NCI-H1105 treated with DMSO at 0.1 percent for 48 hours (cell line): ENCODE measurements at regions not wholly inside any gene's neighbourhood (a gene's known extent, or its start where the extent isn't known, plus 50 kb on each side); places are given as distances from the start of the nearest gene placed in this dataset.

Experiments
- DNase-seq: peaks from one replicate; lab custom pipeline; 2025; lab: John Stamatoyannopoulos, UW

DNA sequence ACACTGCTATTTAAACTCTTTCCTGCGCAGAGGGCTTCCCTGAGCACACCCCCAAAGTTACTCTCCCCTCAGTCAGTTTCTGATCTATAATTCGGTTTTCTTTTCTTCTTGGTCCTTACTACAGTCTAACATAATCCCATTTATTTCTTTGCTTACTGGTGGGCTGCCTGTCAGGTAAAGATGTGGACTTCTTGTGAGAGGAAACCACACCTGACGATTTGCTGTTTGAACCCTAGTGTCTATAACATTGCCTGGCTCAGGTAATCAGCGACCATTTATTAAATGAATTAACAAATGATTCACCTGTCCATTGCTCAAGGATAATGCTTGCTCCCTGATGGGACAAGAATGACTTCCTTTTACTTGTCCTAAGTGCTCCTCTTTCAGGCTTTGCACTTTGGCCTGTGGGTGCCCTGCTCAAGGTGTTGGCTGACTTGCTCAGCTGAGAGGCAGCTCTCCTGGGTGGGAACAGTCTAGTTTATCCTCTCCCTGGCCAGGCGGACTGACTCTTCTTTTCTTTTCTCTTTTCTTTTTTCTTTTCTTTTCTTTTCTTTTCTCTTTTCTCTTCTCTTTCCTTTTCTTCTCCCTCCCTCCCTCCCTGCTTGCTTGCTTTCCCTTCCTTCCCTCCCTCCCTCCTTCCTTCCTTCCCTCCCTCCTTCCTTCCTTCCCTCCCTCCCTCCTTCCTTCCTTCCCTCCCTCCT is 233.1 kb downstream of the BCAS1 start:
- no peak for DNase-seq

DNA sequence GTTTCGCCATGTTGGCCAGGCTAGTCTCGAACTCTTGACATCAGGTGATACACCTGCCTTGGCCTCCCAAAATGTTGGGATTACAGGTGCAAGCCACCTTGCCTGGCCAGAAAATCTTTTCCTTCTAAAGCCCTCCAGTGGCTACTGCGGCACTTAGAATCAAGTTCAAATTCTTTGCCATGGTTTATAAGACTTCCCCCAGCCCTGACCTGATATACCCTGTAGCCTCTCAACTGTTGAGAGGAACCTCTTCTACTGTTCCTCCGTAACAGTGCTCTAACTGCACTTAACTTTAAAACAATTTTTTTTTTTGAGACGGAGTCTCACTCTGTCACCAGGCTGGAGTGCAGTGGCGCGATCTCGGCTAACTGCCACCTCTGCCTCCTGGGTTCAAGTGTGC is 235.6 kb downstream of the BCAS1 start:
- no peak for DNase-seq

DNA sequence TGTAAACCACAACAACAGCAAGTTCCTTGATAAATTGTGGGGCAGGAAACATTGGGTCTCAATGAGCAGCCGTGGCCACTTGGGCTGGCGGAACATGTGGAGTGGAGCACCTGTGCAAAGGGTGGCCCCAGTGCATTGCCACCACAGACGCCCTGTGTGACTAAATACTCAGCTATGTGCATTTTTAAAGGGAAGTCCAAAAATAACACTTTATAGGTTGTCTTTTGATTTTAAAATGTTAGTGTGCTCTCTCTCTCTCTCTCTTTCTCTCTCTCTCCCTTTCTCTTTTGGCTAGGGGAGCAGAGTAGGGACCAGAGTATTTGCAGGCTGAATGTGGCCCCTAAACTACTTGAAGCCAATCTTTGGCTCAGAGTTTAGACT is 236.3 kb downstream of the BCAS1 start:
- DNase-seq, result no peak

- DNase-seq, result no peak
Measured at GRCh38 chr20:53833333-53834061, 236.9 kb downstream of the BCAS1 start.

DNA sequence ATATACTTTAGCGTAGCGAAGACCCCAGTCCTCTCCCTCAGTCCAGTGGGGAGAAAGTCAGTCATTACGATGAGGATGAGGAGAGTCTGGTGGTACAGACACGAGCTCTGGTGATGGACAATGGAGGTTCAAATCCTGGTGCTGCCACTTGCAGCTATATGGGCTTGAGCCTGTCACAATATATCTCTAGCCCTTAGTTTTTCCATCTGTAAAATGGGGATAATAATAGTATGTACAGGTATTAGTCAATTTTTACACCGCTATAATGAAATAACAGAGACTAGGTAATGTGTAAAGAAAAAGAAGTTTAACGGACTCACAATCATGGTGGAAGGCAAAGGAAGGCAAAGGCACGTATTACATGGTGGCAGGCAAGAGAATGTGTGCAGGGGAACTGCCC is 237.9 kb downstream of the BCAS1 start:
- DNase-seq, result no peak

GRCh38 chr20:53831812-53832211 is 238.2 kb upstream of the ZNF217 start:
- no peak for DNase-seq

GRCh38 chr20:53831228-53831627 is 237.6 kb upstream of the ZNF217 start:
- no peak for DNase-seq

DNA sequence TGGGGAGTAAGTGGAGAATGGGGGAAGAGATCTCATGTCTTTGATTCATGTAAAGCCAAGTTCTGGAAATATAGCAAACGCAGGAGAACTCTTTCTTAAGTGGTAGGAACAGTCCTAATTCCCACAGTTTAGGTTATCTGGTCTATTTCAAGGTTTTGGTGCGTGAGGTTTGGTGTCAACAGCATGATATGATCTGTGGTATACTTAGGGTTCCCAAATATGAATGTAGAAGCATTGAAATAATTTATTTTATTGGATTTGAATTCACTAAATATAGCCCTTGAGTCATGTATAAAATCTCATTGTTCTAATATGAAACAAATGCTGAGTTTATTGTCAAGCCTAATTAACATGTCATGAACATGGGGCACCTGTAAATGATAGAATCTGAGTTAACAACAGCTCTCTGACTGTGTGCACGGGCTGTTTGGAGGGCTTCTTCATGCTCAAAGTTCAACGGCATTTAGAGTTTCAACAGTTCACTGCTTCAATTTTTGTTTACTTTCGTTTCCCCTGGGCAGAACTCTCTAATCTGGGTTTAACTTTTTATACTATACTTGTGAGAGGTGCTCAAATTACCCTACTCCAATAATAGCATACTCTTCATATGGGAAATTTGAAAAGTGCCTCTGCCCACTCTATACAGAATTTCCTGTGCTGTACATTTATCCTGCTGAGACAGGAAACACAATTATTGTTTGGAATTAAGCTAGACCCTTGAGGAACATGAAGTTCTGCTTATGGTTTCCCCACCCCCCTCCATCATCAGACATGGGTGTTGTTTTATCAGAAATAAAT is 236.3 kb upstream of the ZNF217 start:
- peak; percentile 30 for DNase-seq

DNA sequence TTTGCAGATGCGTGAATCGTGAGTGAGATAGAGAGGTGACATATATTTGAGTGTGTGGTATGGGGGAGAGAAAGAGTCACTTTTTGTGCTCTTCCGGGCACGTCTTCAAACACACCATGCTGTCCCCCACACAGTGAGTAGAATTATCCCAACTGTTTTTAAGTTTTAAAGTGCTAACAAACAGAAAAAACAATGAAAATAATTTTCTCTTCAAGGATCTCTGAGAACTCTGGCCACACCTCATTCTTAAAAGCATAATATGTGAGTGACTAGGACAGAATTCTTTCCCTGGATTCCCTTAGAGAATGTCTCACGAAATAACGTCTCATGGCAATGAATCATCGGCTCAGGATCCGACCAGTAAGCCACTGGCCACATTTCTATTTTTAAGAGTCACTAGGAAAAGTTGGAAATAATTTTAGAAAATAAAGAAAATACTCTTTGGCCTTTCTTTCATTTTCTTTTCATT is 235.7 kb upstream of the ZNF217 start:
- no peak for DNase-seq

DNA sequence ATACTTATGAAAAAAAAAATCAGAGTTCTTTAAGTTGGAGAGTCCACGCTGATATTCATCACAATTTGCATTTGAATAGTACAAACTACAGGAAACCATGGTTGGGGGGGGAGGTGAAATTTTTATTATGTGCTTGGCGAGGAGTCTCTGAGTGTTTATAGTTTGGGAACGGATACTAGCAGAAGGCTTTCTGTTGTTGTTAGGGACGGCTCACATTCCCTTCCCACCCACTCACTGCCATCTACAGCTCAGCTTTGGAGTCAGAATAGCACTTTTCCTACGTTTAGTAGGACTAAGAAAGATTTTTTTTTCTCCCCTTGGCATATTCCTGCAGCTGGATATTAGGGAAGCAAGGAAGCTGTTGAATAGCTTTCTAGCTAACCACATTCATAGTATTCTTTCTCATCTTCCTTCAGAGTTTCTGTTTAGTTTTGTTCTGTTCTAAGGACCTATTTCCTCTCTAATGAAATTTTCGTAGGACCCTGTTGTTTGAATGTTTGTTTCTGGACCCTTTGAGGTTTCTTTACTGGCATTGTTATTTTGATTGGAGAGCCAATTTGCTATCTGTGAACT is 235.1 kb upstream of the ZNF217 start:
- DNase-seq, result peak; percentile 18

DNA sequence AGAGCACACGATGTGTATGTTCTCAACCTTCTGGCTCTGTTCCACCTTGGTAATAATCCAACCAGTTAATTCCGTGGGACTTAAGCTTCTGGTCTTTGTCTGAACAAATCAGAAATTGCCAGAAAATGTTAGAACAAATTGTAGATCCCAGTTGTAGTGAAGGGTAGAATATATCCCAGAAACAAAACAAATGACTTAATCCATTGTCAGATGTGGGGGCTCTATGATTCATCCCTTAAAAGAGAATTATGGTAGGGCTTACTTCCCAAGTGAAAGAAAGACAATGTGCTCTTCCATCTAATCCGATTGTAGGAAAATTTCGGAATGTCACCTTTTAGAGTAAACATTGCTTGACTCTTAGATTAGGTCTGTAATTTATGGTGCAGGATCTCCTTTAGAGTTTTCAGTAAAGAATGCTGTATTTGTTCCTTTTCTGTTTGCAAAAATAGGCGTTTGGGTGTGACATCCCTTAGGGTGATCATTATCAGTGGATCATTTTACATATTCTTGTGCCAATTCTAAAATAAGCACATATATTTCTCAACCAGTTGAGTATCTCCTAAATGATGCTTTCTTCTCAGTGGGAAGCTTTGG is 234.5 kb upstream of the ZNF217 start:
- peak; percentile 14 for DNase-seq

- DNase-seq, result no peak
Measured at GRCh38 chr20:53827292-53828087, 233.9 kb upstream of the ZNF217 start.

- DNase-seq, result no peak
Measured at GRCh38 chr20:53826597-53827291, 233.1 kb upstream of the ZNF217 start.

DNA sequence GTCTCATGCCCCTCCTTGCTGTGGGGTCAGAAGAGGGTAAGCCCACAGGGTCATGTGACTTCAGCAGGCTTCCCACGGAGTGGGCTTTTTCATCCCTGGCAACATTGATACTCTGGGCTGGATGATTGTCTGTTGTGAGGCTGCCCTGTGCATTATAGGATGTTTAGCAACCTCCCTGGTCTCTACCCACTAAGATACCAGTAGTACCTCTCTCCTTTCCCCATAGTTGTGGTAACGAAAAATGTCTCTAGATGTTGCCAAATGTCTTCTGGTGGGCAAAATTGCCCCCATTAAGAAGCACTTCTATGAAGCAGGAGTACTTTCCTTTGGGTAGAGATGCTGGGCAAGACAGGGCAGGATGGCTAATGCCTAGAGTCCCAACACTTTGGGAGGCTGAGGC is 232.5 kb upstream of the ZNF217 start:
- no peak for DNase-seq

DNA sequence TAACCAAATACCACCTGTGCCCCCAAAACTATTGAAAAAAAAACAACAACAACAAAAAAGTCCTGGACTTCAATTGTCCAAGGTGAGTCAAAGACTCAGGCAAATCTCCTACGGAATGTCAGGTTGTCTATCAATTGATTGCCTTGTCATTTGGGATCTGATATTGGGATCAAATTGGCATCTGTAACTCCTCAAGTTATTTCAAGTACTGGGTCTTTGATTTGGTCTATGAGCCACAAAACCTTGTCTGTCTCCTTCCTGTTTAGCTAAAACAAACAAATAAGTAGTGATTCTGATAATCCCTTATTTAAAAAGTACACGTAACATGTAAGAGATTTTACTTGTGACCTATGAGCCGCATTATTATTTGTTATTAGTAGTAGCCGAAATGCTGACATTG is 231.6 kb upstream of the ZNF217 start:
- no peak for DNase-seq

DNA sequence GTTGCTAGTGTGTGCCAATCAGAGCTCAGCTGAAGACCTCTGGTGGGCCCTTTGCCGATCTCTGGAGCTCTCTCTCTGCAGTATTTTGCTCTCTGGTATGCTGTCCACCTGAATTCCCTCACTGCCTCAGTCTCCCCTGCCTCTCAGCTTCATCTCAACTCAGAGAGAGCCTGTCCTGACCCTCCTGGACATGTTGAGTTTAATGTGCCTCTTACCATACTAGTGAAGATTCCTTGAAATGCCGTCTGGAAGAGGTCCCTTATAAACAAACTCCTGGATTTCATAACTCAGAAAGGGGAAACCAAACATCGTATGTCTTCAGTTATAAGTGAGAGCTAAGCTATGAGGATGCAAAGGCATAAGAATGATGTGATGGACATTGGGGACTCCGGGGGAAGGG is 231.1 kb upstream of the ZNF217 start:
- no peak for DNase-seq

- DNase-seq, result no peak
Measured at GRCh38 chr20:53823121-53823764, 229.6 kb upstream of the ZNF217 start.

GRCh38 chr20:53822534-53822933 is 228.9 kb upstream of the ZNF217 start:
- DNase-seq, result no peak

GRCh38 chr20:53819973-53820451 is 226.4 kb upstream of the ZNF217 start:
- no peak for DNase-seq
